ENCODE measurements at regions not wholly inside any gene's neighbourhood (a gene's known extent, or its start where the extent isn't known, plus 50 kb on each side); places are given as distances from the start of the nearest gene placed in this dataset.

DNA sequence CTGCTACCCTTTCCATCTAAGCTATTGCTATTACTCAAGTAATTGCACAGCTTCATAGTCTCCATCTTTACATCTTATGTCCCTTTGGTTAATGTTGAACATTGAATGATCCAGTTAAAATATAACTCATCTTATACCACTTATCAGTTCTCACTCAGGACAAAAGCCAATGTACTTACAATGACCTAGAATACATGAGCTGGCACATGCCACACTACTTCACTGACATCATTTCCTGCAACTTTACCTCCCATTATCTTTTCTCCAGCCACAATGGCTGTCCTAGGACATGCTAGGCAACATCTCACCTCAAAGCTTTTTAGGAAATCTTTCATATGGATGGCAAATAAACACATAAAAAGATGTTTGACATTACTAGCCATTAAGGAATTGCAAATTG is 309.2 kb downstream of the FOXG1 start:
- H3K36me3 ChIP-seq (ENCODE audit: insufficient read depth, low read length): no peaks in the 10 kb centered on the region
- no peak overlapping the region for H2AFZ ChIP-seq (ENCODE audit: low read length)
- H3K4me2 ChIP-seq (ENCODE audit: insufficient read depth, low read length): no peak overlapping the region
- DNase-seq (ENCODE audit: insufficient read length, low spot score, missing footprints): no peak
- H3K4me3 ChIP-seq (ENCODE audit: insufficient read depth, low read length): no peak overlapping the region
- no peaks in the 10 kb centered on the region for H3K27me3 ChIP-seq (ENCODE audit: insufficient read depth, low read length)
- no peaks in the 10 kb centered on the region for H3K9me3 ChIP-seq (ENCODE audit: low read depth, low read length)
- no peaks in the 10 kb centered on the region for H3K4me1 ChIP-seq (ENCODE audit: insufficient read depth, low read length)
- H3K27ac ChIP-seq (ENCODE audit: low read depth, low read length): no peak overlapping the region
- TF ChIP-seq, protein P1, sequence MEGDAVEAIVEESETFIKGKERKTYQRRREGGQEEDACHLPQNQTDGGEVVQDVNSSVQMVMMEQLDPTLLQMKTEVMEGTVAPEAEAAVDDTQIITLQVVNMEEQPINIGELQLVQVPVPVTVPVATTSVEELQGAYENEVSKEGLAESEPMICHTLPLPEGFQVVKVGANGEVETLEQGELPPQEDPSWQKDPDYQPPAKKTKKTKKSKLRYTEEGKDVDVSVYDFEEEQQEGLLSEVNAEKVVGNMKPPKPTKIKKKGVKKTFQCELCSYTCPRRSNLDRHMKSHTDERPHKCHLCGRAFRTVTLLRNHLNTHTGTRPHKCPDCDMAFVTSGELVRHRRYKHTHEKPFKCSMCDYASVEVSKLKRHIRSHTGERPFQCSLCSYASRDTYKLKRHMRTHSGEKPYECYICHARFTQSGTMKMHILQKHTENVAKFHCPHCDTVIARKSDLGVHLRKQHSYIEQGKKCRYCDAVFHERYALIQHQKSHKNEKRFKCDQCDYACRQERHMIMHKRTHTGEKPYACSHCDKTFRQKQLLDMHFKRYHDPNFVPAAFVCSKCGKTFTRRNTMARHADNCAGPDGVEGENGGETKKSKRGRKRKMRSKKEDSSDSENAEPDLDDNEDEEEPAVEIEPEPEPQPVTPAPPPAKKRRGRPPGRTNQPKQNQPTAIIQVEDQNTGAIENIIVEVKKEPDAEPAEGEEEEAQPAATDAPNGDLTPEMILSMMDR (IDR thresholded peaks at IDR 0.05; ENCODE audit: extremely low read depth, low read depth, low read length): no peak
- H4K20me1 ChIP-seq (ENCODE audit: insufficient read depth, low read length): no peaks in the 10 kb centered on the region
- H3K79me2 ChIP-seq (ENCODE audit: insufficient read depth, low read length): no peaks in the 10 kb centered on the region

DNA sequence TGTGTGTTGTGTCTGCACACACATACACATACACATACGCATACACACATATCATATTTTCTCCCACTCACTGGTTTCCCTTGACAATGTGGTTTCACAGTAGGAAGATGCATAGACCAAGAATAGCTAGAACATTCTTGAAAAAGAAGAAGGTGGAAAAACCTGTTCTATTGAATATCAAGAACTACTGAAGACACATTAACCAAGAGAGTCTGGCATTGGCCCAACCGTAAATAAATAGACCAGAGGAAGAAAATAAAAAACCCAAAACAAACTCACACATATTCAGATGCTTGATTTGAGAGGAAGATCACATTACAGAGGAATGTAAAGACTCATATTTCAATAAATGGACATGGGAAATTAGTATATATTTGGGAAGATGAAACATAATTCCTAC is 311.3 kb downstream of the FOXG1 start:
- Histone ChIP-seq H3K36me3 (ENCODE audit: insufficient read depth, low read length) (no peaks in the 10 kb centered on the region), H3K4me3 (ENCODE audit: insufficient read depth, low read length) (no peak overlapping the region), H2AFZ (ENCODE audit: low read length) (no peak overlapping the region), H3K27me3 (ENCODE audit: insufficient read depth, low read length) (no peaks in the 10 kb centered on the region), H3K79me2 (ENCODE audit: insufficient read depth, low read length) (no peaks in the 10 kb centered on the region), H3K9me3 (ENCODE audit: low read depth, low read length) (no peaks in the 10 kb centered on the region), H4K20me1 (ENCODE audit: insufficient read depth, low read length) (no peaks in the 10 kb centered on the region), H3K4me2 (ENCODE audit: insufficient read depth, low read length) (no peak overlapping the region), H3K27ac (ENCODE audit: low read depth, low read length) (no peak overlapping the region), H3K4me1 (ENCODE audit: insufficient read depth, low read length) (no peaks in the 10 kb centered on the region)
- DNase-seq (ENCODE audit: insufficient read length, low spot score, missing footprints): no peak
- TF ChIP-seq, protein P1 (IDR thresholded peaks at IDR 0.05; ENCODE audit: extremely low read depth, low read depth, low read length): no peak

DNA sequence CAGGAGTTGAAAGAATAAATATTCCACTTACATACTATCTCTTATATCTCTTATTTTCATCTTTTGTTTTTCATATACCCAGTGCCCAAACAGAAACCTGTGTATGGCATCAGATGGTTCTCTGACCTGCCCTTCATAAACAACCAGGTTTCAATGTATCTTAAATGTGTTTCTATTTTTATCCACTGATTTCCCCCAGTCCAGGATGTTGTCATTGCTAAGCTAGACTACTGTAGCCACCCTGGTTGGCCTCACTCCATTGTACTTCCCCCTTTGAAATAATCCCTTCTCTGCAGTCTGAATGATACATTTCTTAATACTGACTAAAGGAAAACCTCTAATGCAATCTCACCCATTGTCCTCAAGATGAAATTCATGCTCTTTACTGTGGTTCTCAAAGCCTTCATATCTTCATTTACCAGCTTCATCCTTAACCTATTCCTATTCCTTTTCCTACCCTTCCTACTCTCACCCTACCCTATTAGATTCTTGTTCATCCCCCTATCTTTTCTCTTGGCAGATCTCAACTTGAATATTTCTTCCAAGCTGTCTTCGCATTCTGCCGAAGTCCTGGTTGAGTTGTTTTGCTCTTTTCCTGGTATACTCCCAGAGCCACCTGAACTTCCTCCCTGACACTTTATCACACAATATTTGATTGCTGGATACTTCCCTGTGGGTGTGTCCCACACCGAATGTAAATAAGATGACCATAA is 312.4 kb downstream of the FOXG1 start:
- no peaks in the 10 kb centered on the region for H3K36me3 ChIP-seq (ENCODE audit: insufficient read depth, low read length)
- no peaks in the 10 kb centered on the region for H4K20me1 ChIP-seq (ENCODE audit: insufficient read depth, low read length)
- H3K27me3 ChIP-seq (ENCODE audit: insufficient read depth, low read length): no peaks in the 10 kb centered on the region
- no peaks in the 10 kb centered on the region for H3K4me1 ChIP-seq (ENCODE audit: insufficient read depth, low read length)
- H3K4me3 ChIP-seq (ENCODE audit: insufficient read depth, low read length): no peak overlapping the region
- H3K4me2 ChIP-seq (ENCODE audit: insufficient read depth, low read length): no peak overlapping the region
- H2AFZ ChIP-seq (ENCODE audit: low read length): no peak overlapping the region
- H3K27ac ChIP-seq (ENCODE audit: low read depth, low read length): no peak overlapping the region
- no peaks in the 10 kb centered on the region for H3K9me3 ChIP-seq (ENCODE audit: low read depth, low read length)
- TF ChIP-seq, protein P1 (IDR thresholded peaks at IDR 0.05; ENCODE audit: extremely low read depth, low read depth, low read length): no peak
- no peaks in the 10 kb centered on the region for H3K79me2 ChIP-seq (ENCODE audit: insufficient read depth, low read length)
- no peak for DNase-seq (ENCODE audit: insufficient read length, low spot score, missing footprints)

DNA sequence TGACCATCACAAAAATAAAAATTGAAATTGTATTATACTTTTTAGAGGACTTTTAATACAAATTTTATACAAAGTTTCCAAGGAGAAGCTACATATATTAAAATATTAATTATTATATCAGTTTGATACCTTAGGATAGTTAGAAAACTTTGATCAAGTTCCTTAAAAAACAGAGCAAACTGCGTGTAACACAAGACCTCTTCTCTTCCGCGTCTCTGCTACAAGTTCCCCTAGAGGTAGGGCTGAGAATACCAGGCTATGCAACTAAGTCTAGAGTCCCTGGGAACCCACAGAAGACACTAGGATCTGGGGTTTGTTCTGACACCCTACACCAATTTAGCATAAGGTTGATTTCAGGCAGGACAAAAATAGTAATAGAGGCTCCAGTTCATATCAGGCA is 319.0 kb downstream of the FOXG1 start:
- no peaks in the 10 kb centered on the region for H3K79me2 ChIP-seq (ENCODE audit: insufficient read depth, low read length)

More for the DNA sequence above, 319.0 kb downstream of the FOXG1 start:
- Histone ChIP-seq H4K20me1 (ENCODE audit: insufficient read depth, low read length) (no peaks in the 10 kb centered on the region), H3K36me3 (ENCODE audit: insufficient read depth, low read length) (no peaks in the 10 kb centered on the region), H3K4me3 (ENCODE audit: insufficient read depth, low read length) (no peak overlapping the region), H3K27ac (ENCODE audit: low read depth, low read length) (no peak overlapping the region), H2AFZ (ENCODE audit: low read length) (no peak overlapping the region), H3K4me2 (ENCODE audit: insufficient read depth, low read length) (no peak overlapping the region), H3K27me3 (ENCODE audit: insufficient read depth, low read length) (no peaks in the 10 kb centered on the region), H3K9me3 (ENCODE audit: low read depth, low read length) (no peaks in the 10 kb centered on the region), H3K4me1 (ENCODE audit: insufficient read depth, low read length) (no peaks in the 10 kb centered on the region)
- TF ChIP-seq, protein P1 (IDR thresholded peaks at IDR 0.05; ENCODE audit: extremely low read depth, low read depth, low read length): peak; percentile 41
- DNase-seq (ENCODE audit: insufficient read length, low spot score, missing footprints): no peak
